K562 (cell line): ENCODE measurements at regions not wholly inside any gene's neighbourhood (a gene's known extent, or its start where the extent isn't known, plus 50 kb on each side); places are given as distances from the start of the nearest gene placed in this dataset.

Experiments
- ATAC-seq: fragments of 200-7000 bp; cut with Tn5 transposase; 3 replicates; pipeline ENCODE4 v1.9.1; 2020; ENCODE audit warnings: moderate library complexity
- BruUV-seq: library from RNA; stranded (reverse); fragments of 400-500 nt; replicated peaks from 2 replicates; lab custom pipeline; 2021; lab: Mats Ljungman, UMichigan
- CTCF ChIA-PET: fragments of 300-600 bp; formaldehyde crosslinking; extraction: SDS; loops from one replicate; lab custom pipeline; 2021; ENCODE audit warnings: low intra/inter-chr PET ratio; lab: Yijun Ruan, JAX
- POLR2A ChIA-PET: fragments of 300-600, 350-650 bp; sonication (Branson Sonifier 250); formaldehyde crosslinking; extraction: SDS; loops from one replicate; lab custom pipeline; 2021; ENCODE audit warnings: antibody characterized with exemption, inconsistent platforms; lab: Yijun Ruan, JAX
- DNase-seq, 4 experiments: peaks; one replicate each; pipeline versions ENCODE4 v3.0.0 to v3.0.0-alpha.2; 2011 to 2018; ENCODE audit warnings: low spot score in 3 of 4, mixed read lengths in 3 of 4; ENCODE audit errors: extremely low read depth in 1 of 4
- FAIRE-seq: peaks from 2 replicates; lab custom pipeline; 2011; peaks lifted over from hg19 to GRCh38; lab: Jason Lieb, UNC
- H2AFZ ChIP-seq: 2 replicates; pipeline ENCODE4 v1.6.0; 2011; ENCODE audit warnings: low read depth, low read length, control low read depth, inconsistent platforms
- H3K27ac ChIP-seq: fragments of 200-600 bp; 3 replicates; pipeline ENCODE4 v1.8.0; 2011; ENCODE audit warnings: low read depth, mild to moderate bottlenecking, control low read depth, inconsistent platforms, low read length, moderate library complexity, mixed read lengths; ENCODE audit errors: extremely low read depth
- H3K27me3 ChIP-seq, 2 experiments: fragments of 300-600 bp in 1 of 2; 2 replicates in 1 of 2; 3 replicates in 1 of 2; pipeline versions ENCODE4 v1.6.0 to v1.8.0; 2011; ENCODE audit warnings: inconsistent platforms in 2 of 2, low read length in 2 of 2, mild to moderate bottlenecking in 1 of 2, mixed read lengths in 1 of 2, moderate library complexity in 1 of 2; ENCODE audit not compliant: control insufficient read depth in 2 of 2, insufficient read depth in 2 of 2
- H3K36me3 ChIP-seq: fragments of 300-600 bp; 3 replicates; pipeline ENCODE4 v1.8.0; 2011; ENCODE audit warnings: mild to moderate bottlenecking, low read length, inconsistent platforms; ENCODE audit not compliant: control insufficient read depth, insufficient read depth
- H3K4me1 ChIP-seq, 2 experiments: fragments of 200-600 bp in 1 of 2; replicated peaks in 1 of 2; 2 replicates in 1 of 2; 3 replicates in 1 of 2; pipeline versions ENCODE4 v1.5.1 to v1.8.0; 2011; ENCODE audit warnings: inconsistent platforms in 2 of 2, low read length in 2 of 2, mild to moderate bottlenecking in 1 of 2, mixed read lengths in 1 of 2, moderate library complexity in 1 of 2; ENCODE audit not compliant: control insufficient read depth in 2 of 2, insufficient read depth in 2 of 2
- H3K4me2 ChIP-seq: 2 replicates; pipeline ENCODE4 v1.6.1; 2011; ENCODE audit warnings: low read length, control low read depth, inconsistent platforms, mixed read lengths; ENCODE audit not compliant: insufficient read depth
- H3K4me3 ChIP-seq: fragments of 200-600 bp; sonication (generic), shearing (Covaris generic); 2 replicates; pipeline ENCODE4 v1.5.1; 2016; ENCODE audit warnings: control low read depth, inconsistent platforms
- H3K79me2 ChIP-seq: fragments of 200-600 bp; 3 replicates; pipeline ENCODE4 v1.8.0; 2011; ENCODE audit warnings: low read length, inconsistent platforms; ENCODE audit not compliant: control insufficient read depth, insufficient read depth
- H3K9ac ChIP-seq, 2 experiments: 2 replicates each; pipeline versions ENCODE4 v1.6.0 to v1.6.1; 2011; ENCODE audit warnings: low read depth in 2 of 2, low read length in 2 of 2, control low read depth in 1 of 2, inconsistent platforms in 1 of 2, mild to moderate bottlenecking in 1 of 2, mixed read lengths in 1 of 2; ENCODE audit not compliant: insufficient read depth in 1 of 2
- H3K9me1 ChIP-seq: one replicate; pipeline ENCODE4 v1.6.0; 2011; ENCODE audit warnings: inconsistent platforms, mild to moderate bottlenecking, low read length, moderate library complexity; ENCODE audit not compliant: control insufficient read depth, insufficient read depth
- H3K9me3 ChIP-seq: replicated peaks from 2 replicates; pipeline ENCODE4 v1.5.1; 2011; ENCODE audit warnings: low read depth, low read length, inconsistent platforms; ENCODE audit not compliant: control insufficient read depth, insufficient read depth
- H4K20me1 ChIP-seq: replicated peaks from 2 replicates; pipeline ENCODE4 v1.6.1; 2011; ENCODE audit warnings: low read length, inconsistent platforms, mixed read lengths; ENCODE audit not compliant: control insufficient read depth, insufficient read depth
- BRD9 ChIP-seq: fragments of 450-650 bp; IDR thresholded peaks from 2 replicates; pipeline ENCODE4 v1.6.1; 2018; ENCODE audit warnings: low read depth; ENCODE audit not compliant: partially characterized antibody
- BRF1 ChIP-seq: IDR thresholded peaks from 3 replicates; pipeline ENCODE4 v1.6.1; 2011; ENCODE audit warnings: borderline replicate concordance, mild to moderate bottlenecking; ENCODE audit not compliant: insufficient read length; ENCODE audit errors: extremely low read depth
- DACH1 ChIP-seq: fragments of 450-650 bp; IDR thresholded peaks from 2 replicates; pipeline ENCODE4 v1.6.1; 2018; ENCODE audit not compliant: partially characterized antibody
- EP300 ChIP-seq: IDR thresholded peaks from 2 replicates; pipeline ENCODE4 v1.6.1; 2012; ENCODE audit warnings: low read length, improper control_type of control experiment
- KDM4B ChIP-seq, 2 experiments: fragments of 450-650 bp in 1 of 2; sonication (generic) in 1 of 2; IDR thresholded peaks; 2 replicates each; pipeline ENCODE4 v1.6.1; 2016 to 2017; ENCODE audit warnings: borderline replicate concordance in 2 of 2, antibody characterized with exemption in 1 of 2, low read depth in 1 of 2, mild to moderate bottlenecking in 1 of 2
- RBFOX2 ChIP-seq: fragments of 200-400 bp; formaldehyde crosslinking; IDR thresholded peaks from 2 replicates; pipeline ENCODE4 v1.6.1; 2017; ENCODE audit warnings: low read depth, mild to moderate bottlenecking, low read length, moderate library complexity
- RBM25 ChIP-seq: fragments of 200-400 bp; formaldehyde crosslinking; IDR thresholded peaks from 2 replicates; pipeline ENCODE4 v1.6.1; 2018; ENCODE audit warnings: low read length, low read depth, moderate library complexity; ENCODE audit not compliant: severe bottlenecking
- ZBTB1 ChIP-seq: sonication (generic); formaldehyde crosslinking; IDR thresholded peaks from 2 replicates; pipeline ENCODE4 v1.8.1; 2023; ENCODE audit warnings: missing genetic modification reagents, low read depth, mild to moderate bottlenecking, borderline replicate concordance
- ZFP36 ChIP-seq: fragments of 150-350 bp; IDR thresholded peaks from 2 replicates; pipeline ENCODE4 v1.6.1; 2018; ENCODE audit warnings: low read length, low read depth; ENCODE audit not compliant: partially characterized antibody
- ZNF311 ChIP-seq: fragments of 250-450 bp; sonication (Bioruptor Pico); IDR thresholded peaks from 2 replicates; pipeline ENCODE4 v1.4.0; 2020; ENCODE audit warnings: mild to moderate bottlenecking, moderate library complexity
- ZNF407 ChIP-seq: fragments of 450-650 bp; IDR thresholded peaks from 2 replicates; pipeline ENCODE4 v1.6.1; 2016; ENCODE audit warnings: low read depth
- ZNF431 ChIP-seq: sonication (generic); formaldehyde crosslinking; IDR thresholded peaks from 2 replicates; pipeline ENCODE4 v1.8.0; 2022; ENCODE audit warnings: mild to moderate bottlenecking, missing genetic modification reagents
- WGBS: fragments of 100-300 bp; shearing (Covaris generic); methylation state at CpG from one replicate; pipeline ENCODE4 v1.1.6; 2016; ENCODE audit warnings: low coverage, mixed read lengths; ENCODE audit not compliant: insufficient coverage; ENCODE audit errors: missing lambda C conversion rate; 5-methylcytosine and 5-hydroxymethylcytosine counted together
- in situ Hi-C: fragments of 300-500 bp; cut with MboI; formaldehyde crosslinking; loops from 4 replicates; pipeline ENCODE4 v1.15.0; 2018; ENCODE audit warnings: inconsistent platforms, mixed read lengths
- intact Hi-C: fragments of 100-400 bp; cut with micrococcal nuclease; formaldehyde crosslinking; loops from 2 replicates; pipeline ENCODE4 v1.14.2; 2022
- TF ChIP-seq, protein P1 (sequence below), 3 experiments: IDR thresholded peaks in 2 of 3; conservative IDR thresholded peaks in 1 of 3; 2 replicates each; pipeline ENCODE4 v1.5.1; 2011 to 2012; ENCODE audit warnings: low read length in 3 of 3, mild to moderate bottlenecking in 3 of 3, control low read depth in 2 of 3, improper control_type of control experiment in 1 of 3, inconsistent platforms in 1 of 3, low read depth in 1 of 3, mixed read lengths in 1 of 3, moderate library complexity in 1 of 3; ENCODE audit not compliant: insufficient read depth in 2 of 3

DNA sequence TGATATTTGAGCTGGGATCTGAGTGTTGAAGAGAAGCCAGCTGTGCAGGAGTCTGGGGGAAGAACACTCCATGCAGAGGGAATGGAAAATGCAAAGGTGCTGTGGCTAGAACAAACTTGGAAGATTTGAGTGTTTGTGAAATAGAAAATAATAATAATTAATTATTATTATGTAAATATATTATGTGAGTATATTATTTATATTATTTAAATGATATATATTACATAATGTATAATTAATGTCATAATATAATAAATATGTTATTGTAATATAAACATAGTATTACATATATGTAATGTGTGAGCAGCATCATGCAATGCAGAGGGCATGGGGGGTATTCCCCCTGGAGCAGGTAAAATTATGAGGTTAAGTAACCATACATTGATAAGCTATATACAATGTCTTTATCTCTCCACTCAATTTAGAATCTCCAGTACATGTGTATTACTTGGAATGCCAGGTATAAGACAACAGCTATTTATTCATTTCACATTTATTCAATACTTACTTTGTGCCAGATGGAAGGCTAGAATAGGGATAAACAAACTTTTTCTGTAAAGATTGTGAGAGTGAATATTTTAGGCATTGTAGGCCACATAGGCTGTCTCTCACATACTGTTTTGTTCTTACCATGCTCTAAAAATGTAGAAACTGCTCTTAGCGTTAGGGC is 218.6 kb downstream of the MTHFS start:
- H3K9me3 ChIP-seq = no peaks in the 10 kb centered on the region
- TF ChIP-seq BRF1 (no peak), RBM25 (no peak), DACH1 (no peak), ZNF407 (no peak), KDM4B (IDR thresholded peaks at IDR 0.05; ENCODE audit: borderline replicate concordance in 2 of 2, low read depth in 1 of 2) (no peak), RBFOX2 (no peak), EP300 (no peak), ZBTB1 (no peak), BRD9 (no peak), ZNF431 (CRISPR knock-in tag) (no peak), ZFP36 (no peak), ZNF311 (CRISPR knock-in tag) (no peak)
- TF ChIP-seq, protein P1, sequence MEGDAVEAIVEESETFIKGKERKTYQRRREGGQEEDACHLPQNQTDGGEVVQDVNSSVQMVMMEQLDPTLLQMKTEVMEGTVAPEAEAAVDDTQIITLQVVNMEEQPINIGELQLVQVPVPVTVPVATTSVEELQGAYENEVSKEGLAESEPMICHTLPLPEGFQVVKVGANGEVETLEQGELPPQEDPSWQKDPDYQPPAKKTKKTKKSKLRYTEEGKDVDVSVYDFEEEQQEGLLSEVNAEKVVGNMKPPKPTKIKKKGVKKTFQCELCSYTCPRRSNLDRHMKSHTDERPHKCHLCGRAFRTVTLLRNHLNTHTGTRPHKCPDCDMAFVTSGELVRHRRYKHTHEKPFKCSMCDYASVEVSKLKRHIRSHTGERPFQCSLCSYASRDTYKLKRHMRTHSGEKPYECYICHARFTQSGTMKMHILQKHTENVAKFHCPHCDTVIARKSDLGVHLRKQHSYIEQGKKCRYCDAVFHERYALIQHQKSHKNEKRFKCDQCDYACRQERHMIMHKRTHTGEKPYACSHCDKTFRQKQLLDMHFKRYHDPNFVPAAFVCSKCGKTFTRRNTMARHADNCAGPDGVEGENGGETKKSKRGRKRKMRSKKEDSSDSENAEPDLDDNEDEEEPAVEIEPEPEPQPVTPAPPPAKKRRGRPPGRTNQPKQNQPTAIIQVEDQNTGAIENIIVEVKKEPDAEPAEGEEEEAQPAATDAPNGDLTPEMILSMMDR (IDR thresholded peaks at IDR 0.05 in 2 of 3, conservative IDR thresholded peaks at IDR 0.05 in 1 of 3; ENCODE audit: insufficient read depth in 2 of 3, low read depth in 1 of 3, low read length in 3 of 3) = no peak

More for the DNA sequence above, 218.6 kb downstream of the MTHFS start:
- ATAC-seq (no peak), FAIRE-seq (no peak), DNase-seq (no peak)
- Histone ChIP-seq H3K4me2 (no peak overlapping the region), H3K4me3 (no peak overlapping the region), H3K79me2 (no peaks in the 10 kb centered on the region), H3K27me3 (peaks cover 0 to 15% of the 10 kb centered on the region in 2 experiments; a peak in 2 of 5 replicates), H3K9me1 (no peaks in the 10 kb centered on the region), H3K36me3 (no peaks in the 10 kb centered on the region), H4K20me1 (no peaks in the 10 kb centered on the region), H2AFZ (no peak overlapping the region), H3K4me1 (no peaks in the 10 kb centered on the region), H3K9ac (no peak overlapping the region), H3K27ac (no peak overlapping the region)
- POLR2A ChIA-PET = no interaction called here
- 0% methylated on average over 1 of the region's 1 CpG for WGBS
- CTCF ChIA-PET = no interaction called here
- in situ Hi-C loops = no loop called here
- intact Hi-C loops = no loop called here
- BruUV-seq = no TSS peak
